ENCODE measurements at regions not wholly inside any gene's neighbourhood (a gene's known extent, or its start where the extent isn't known, plus 50 kb on each side); places are given as distances from the start of the nearest gene placed in this dataset.

- TF ChIP-seq CTCF (IDR thresholded peaks at IDR 0.05 in 2 of 3, conservative IDR thresholded peaks at IDR 0.05 in 1 of 3; ENCODE audit: control insufficient read depth in 2 of 3, extremely low read depth in 1 of 3, insufficient read depth in 1 of 3, low read depth in 3 of 3, low read length in 3 of 3) (no peak), TCF12 (IDR thresholded peaks at IDR 0.05; ENCODE audit: low read depth, low read length) (no peak), SRF (IDR thresholded peaks at IDR 0.05; ENCODE audit: low read depth in 2 of 2, low read length in 2 of 2) (no peak), REST (IDR thresholded peaks at IDR 0.05; ENCODE audit: low read depth, low read length) (no peak), RAD21 (IDR thresholded peaks at IDR 0.05; ENCODE audit: insufficient read depth, low read depth, low read length) (no peak), POLR2AphosphoS5 (IDR thresholded peaks at IDR 0.05; ENCODE audit: low read length) (no peak), EZH2 (IDR thresholded peaks at IDR 0.05; ENCODE audit: borderline replicate concordance, control insufficient read depth, low read depth, low read length) (no peak), CREM (IDR thresholded peaks at IDR 0.05; ENCODE audit: low read depth) (no peak), CREB1 (IDR thresholded peaks at IDR 0.05; ENCODE audit: low read depth) (no peak), ZNF207 (IDR thresholded peaks at IDR 0.05; ENCODE audit: borderline replicate concordance) (no peak), DPF2 (IDR thresholded peaks at IDR 0.05) (no peak)
These were observed 391.2 kb upstream of the ADGRL3 start for GRCh38 chr4:60808726-60809485.

Measured in GM12878 (cell line).